GM18508 (cell line): ENCODE measurements at regions not wholly inside any gene's neighbourhood (a gene's known extent, or its start where the extent isn't known, plus 50 kb on each side); places are given as distances from the start of the nearest gene placed in this dataset.
"Not testable (repeated sequence)": the region's sequence is repeated elsewhere in the genome, so short reads cannot be mapped to it uniquely, and the experiment has no call there.

Experiments used
- ATAC-seq: cut with Tn5 transposase; IDR thresholded peaks from one replicate; pipeline ENCODE4 v1.9.1; 2021; ENCODE audit warnings: moderate number of reproducible peaks; ENCODE audit not compliant: insufficient read depth, unreplicated experiment

DNA sequence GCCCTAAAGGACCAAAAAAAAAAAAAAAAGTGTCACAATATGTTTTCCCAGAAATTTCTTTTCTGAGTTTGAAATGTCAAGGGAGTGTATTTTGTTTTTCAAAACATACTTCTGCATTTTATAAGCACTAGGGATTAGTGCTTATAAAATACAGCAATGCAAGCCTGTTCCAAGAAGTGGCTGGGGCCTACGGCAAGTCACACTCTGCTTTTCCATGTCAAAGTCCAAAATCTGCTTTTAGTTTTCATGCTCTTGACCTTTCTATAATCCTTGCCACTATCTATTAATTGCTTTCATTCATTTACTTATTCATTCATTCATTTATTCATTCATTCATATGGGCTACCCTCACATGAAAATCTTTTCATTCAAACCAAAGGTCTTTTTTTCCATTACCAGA, 100.1 kb upstream of the UXS1 start:
- no peak for ATAC-seq

DNA sequence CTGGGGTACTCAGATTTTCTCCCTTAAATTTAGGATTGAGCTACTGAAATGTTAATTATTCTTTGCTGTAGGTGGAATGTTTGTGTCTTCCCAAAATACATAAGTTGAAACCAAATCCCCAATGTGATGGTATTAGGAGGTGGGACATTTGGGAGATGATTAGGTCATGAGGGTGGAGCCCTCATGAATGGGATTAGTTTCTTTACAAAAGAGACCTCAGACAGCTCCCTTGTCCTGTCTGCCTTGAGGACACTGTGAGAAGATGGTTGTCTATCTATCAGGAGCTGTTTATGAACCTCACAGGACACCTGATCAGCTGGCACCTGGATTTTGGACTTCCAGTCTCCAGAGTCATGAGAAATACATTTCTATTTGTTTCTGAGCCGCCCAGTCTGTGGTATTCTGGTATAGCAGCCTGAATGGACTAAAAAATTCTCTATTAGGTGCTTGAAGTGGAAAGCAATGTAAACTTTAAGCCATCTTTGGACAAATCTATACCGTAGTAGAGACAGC, 99.2 kb upstream of the UXS1 start:
- no peak for ATAC-seq

DNA sequence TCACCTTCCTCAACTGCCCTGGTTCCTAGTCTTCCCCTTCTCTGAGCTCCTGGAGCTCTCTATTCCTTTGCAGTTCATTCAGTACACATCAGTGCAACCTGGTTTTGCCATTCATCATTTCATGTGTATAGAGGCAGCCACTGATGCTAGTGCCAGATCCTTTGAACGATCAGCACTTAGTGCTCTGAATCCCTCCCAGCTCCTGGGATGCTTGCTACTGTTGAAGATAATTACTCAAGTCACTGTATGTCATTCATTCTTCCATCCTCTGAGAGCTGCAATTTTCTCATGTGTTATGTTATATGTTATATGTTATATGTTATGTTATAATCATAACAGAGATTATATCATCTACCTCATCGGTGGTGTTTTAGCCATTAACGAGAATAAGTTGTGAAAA, 98.5 kb upstream of the UXS1 start:
- ATAC-seq = no peak

DNA sequence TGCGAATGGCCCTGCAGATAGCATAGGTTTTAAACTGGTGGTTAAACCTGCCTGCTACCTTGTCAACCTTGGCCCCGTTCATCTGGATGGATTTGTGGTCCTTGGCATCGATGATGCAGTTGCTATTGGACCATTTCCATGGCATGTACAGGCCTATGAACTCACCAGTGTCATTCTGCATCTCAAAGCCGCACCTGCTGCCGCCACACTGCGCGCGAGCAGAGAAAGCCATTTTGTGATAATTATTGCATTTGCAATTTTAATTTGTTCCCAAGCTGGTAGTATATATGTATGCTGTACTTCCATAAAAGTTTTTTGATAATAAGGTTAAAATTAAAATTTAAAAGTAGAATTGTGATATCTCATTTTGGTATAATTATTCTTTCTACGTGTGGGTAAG, 94.8 kb upstream of the UXS1 start:
- no peak for ATAC-seq

DNA sequence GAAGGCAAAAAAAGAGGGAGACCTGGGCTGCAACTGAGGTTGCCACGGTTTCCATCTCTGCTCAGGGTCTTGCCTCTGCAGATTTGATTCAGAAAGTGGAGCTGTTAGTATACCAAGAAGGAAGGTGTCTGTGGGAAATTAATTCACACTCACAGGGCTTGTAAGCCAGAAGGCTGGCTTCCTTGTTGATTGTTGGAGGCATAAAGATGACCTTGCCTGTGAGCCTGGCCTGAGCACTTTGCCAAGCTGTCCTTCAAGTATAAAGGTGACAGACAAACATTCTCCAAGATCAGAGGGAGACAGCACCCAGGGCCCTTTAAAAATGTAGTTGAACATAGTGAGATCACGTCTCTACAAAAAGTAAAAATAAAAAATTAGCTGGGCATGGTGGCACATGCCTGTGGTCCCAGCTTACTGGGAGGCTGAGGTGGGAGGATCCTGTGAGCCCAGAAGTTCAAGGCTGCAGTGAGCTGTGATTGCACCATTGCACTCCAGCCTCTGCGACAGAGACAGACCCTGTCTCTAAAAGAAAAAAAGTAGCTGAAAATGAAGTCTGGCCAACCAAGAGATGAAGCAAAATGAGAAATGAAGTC, 91.2 kb upstream of the UXS1 start:
- no peak for ATAC-seq

DNA sequence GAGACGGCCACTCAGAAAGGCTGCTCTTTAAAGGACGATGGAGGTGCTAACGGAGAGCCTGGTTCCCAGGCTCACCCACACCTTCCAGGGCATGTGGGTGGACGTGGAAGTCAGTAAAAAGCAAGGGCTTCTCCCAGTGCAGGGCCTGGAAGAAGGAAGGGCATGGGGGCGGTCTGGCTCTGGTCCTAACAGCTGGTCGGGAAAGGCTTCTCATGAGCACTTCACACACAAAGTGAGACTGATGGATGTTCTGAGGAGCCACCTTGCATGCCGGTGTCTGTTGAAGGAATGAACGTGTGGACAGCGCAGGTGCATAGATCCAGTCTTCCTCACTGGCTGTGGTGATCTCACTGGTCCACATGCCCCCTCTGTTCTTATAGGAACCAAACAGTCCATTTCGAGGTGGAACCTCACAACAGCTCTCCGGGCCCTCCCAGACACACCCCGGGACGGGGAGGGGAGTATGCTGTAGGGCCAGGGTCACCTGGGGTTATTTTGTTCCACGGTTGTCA, 90.6 kb upstream of the UXS1 start:
- no peak for ATAC-seq

DNA sequence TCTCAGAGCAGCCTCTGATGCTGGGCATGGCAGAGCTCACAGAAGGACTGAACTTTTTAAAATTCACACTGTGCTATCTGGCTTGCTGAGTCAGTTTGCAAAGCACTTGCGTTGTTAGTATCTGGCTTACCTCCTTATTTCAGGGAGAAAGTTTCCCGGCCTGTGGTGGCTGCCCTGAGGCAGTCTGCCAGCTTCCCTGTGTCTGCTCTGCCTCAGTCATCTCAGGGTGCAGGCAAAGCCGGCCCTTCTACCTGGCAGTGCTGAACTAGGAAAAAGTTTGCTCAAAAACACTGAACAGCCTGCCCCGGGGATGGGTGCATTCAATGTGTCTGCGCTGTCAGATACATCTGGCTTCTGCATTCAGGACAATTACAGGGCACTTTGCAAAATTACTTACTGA, 90.2 kb upstream of the UXS1 start:
- no peak for ATAC-seq

DNA sequence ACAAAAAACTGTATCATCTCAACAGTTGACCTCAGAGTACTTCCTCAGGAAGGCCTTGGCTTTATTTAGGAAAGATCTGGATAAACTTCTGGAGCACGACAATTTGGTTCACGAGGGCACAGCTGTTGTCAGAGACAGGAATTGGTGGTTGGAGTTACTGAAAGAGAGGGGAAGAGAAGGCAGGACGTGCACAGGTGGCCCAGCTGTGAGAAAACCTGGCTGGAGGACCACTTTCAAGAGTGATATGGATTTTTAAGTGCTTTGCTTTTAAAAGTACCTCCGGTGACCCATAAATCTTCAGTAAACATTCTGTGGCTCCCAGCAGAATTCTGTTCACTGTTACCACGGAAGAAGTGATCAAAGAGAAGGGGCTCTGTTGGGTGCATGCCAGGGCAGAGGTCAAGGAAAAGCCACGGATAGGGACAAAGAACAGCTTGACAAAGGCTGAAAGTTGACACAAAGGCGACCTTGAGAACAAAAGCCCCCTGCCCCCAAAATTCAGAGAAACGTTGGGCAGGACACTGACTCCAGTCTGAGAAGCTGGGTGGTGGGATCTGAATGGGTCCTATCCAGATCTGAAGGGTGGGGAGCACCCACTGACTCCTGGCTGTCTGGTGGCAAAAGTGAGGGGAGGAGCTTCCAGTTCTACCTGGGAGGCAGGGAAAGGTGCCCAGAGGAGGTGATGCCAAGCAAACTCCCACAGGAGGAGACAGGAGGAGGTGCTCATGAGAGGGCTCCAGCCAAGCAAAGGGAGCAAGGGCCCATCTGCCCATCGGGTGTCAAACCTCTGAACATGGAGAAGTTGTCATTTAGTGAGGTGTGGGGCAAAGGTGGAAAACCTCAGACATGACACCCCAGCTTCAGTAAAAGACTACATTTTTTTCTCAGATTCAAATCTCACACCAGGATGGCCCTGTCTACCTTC, 89.4 kb upstream of the UXS1 start:
- ATAC-seq = not testable (repeated sequence)

DNA sequence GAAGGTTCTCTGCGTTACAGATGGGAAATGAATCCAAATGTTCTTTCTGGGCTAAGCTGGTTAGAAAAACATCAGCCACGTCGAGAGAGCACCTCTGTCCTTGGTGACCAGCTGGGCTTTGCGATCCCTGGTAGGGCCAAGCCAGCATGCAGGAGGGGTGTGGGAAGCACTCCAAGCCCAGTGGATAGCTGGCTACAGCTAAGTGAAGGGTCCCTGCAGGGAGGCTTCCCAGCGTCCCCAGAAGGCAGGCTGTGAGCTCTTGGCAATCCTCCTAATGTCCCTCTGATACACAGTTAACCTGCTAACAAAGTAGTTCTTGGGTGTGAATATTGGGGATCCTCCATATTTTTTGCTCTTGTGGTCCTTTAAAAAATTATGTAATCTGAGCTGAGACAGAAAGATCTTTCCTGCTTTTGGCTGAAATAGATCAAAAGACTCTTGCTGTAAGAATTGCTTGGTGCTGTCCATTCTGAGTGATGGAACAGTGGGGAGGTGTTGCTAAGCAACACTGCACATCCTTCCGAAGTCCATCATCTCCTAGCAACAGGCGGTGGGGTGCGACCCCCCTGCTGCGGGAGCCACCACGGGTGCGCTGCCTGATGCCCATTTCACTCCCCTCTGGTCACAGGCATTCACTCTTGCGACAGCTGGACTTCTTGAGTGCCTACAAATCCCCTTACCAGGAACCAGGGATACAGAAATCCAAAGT, 88.5 kb upstream of the UXS1 start:
- ATAC-seq = no peak

DNA sequence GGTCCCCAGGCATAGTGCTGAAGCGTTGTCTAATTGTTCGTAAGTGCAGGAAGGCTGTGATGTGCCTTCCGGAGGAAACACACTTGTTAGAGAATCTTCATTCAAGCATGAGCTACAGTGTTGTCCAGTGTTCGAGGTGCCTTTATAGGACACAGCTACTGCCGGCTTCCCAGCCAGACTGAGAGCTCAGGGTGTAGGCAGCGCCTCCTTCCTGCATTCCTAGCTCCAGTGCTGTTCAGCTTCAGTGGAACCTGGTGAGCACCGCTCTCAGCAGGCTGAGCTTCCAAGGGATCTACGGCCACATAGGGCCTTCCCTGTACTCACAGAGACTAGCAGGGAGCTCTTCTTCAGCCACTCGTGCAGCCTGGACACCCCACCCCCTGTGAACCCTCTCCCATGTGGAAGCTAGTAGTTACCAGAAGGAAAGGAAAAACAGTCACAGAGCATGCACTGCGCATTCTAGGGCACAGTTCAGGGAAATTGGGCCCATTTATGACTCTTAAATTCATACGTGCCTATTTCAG, 87.9 kb upstream of the UXS1 start:
- ATAC-seq = not testable (repeated sequence)

DNA sequence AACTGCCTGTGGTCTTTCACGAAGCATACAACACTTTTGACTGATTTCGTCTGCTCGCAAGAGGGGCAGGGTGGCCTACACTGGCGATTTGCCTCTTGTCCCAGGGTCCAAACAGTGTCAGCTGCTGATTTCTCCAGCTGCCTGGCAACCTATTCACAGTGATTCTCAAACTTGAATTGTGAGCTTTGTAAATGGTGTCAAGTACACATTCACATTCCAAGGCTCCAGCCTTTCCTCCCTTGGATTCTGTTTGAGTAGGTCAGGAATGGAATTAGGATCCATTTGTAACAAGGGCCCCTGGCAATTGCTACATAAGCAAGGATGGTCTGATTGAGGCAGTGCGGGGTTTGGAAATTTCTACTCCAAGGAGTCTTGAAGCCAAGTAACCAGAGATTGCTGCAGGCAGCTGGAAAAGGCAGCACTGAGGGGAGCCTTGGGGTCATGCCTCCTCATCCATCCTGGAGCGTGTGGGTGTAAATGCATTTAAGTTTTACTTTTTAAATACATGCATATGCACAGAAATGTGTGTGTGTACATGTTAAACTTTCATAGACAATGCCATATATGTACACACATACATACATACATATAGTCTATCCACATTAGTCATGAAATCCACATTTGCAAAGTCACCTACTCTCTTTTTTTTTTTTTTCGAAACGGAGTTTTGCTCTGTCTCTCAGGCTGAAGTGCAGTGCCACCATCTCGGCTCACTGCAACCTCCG, 86.8 kb upstream of the UXS1 start:
- no peak for ATAC-seq

DNA sequence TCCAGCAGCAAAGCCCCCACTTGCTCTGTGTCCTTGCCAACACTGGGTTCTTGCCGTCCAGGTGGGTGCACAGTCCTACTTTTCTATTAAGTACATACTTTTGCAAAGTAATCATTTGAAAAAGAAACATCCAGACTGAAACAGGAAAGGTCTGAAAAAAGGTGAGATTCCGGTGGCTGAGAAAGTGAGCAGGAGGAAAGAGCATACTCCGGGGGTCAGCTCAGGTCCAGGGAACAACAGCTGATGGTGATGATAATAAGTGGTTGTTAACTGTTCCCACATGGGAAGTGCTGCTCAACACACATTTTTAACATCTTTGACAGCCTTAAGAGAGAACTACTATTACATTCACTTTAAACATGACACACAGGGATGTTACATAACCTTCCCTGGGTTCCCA, 86.1 kb upstream of the UXS1 start:
- no peak for ATAC-seq

DNA sequence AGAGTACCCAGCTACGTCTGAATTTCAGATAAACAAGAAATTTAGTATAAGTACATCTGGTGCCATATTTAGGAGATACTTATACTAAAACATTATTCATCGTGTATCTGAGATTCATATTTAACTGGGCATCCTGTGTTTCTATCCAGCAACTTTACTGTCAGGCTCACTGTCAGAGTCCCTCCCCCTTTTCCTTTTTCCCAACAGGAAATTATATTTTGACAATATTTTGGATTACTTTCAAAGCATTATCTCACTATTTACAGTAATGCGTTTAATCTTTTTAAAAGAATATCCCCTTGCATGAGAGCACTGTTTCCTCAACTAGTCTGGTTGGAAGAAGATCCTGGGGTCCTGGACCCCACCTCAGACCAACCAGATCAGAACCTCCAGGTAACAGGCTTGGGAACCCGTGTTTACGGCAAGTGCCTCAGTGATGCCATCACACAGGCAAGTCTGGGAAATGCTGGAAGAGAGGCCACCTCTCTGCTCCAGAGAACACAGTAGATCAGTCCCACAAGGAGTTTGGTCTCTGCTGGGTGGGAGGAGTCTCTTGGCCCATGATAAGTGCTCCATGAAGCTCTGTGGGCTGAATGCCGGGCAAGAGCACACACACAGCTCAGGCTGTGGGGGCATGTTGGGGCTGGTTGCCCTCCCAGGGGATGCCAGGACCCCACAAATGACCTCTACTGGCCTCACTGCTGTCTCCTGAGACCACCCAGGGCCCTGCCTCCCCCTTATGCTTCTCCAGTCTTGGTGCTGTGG, 84.2 kb upstream of the UXS1 start:
- ATAC-seq = no peak

DNA sequence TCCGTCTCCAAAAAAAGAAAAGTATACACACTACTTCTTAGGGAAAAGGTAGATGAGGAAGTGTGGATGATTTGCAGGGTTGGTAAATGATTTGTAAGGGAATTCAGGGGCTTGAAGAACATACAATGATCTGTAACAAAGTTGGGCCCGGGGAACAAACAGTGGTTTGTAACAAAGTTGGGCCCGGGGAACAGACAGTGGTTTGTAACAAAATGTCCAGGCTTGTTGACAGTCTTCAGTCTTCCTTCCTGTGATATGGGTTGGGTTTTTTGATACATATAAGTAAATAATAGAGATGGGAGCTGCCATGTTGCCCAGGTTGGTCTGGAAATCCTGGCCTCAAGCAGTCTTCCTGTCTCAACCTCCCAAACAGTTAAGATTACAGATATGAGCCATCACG, 83.3 kb upstream of the UXS1 start:
- ATAC-seq = no peak

DNA sequence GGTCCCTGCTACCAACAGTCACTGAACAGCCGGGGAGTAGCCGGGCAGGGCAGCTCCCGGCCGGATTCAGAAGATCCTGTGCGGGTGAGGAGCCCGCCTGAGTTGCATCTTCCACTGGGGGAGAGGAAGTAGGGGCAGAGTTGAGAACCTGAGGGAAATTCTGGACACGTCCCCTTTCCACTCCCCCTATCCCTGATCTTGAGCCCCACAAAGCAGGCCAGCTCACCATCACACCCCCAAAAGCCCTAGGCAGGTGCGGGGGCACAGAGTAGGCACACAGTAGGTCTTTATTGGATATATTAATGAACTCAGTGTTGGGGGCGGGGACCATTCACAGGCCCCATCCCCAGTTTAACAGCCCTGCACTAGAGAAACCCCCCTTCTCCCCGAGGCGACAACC, 81.9 kb upstream of the UXS1 start:
- ATAC-seq = no peak

DNA sequence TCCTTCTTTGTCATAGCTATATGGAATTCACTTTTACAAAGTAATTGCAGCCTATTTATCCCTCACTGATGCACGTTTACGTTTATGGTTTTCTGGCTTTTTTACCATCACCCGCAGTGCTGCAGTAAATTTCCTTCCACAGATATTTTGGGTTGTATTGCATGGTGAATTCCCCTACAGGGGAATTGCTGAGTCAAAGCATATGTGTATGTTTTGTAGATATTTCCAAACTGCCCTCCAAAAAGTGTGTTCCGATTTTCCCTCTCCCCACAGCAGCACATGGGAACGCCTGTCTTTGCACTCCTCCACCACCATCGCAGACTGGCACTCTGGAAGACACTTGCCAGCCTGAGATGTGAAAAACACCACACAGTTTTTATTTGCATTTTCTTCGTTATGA, 80.6 kb upstream of the UXS1 start:
- no peak for ATAC-seq

DNA sequence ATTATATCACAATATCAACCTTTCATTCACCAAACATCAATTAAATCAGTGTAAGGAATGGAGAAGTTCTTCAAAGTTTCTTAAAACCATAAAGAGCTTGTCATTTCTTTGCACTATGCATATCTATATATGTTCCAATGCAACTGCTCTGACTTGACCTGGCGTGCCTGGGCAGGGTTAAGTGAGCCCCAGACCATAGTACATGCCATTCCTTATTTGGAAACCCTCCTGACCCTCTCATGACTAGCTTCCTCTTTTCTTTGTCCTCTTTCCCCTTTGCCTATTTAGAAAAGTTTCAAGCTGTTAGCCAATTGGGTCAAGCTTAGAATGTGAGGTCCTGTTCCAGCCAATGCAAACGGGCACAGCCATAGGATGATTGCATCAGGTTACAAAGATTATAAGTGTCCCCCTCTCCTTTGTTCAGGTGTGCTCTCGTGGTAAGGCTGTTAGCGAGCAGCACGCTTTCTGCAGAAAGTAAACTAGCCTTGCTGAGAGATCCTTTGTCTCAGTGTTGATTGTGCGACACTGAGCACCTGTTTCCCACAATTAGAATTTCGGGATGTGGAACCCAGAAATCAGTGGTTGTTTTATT, 78.2 kb upstream of the UXS1 start:
- ATAC-seq = no peak

DNA sequence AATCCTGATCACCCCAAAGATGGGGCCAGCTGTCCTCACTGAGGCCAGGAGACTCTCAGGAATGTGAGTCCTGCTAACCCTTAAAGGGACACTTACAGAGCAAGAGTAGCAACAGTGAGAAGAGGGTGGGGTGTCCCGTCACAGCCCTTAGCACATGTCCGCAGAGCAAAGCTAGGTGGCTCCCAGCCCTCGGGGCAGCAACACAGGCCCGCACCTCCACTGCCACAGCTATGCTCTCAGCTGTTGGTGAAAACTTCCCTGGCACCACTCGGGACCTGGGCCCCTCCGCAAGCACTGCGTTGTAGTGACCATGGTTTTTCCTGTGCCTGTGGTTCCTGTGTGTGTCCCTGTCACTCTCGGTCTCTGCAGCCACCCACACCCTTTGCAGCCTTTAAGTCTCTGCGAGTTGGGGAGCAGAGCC, 76.4 kb upstream of the UXS1 start:
- no peak for ATAC-seq
